IMR-90 (cell line): ENCODE measurements at regions not wholly inside any gene's neighbourhood (a gene's known extent, or its start where the extent isn't known, plus 50 kb on each side); places are given as distances from the start of the nearest gene placed in this dataset.

Experiments used
- ATAC-seq: fragments of 200-7000 bp; cut with Tn5 transposase; 2 replicates; pipeline ENCODE4 v1.9.1; 2020; ENCODE audit warnings: low read depth, mild to moderate bottlenecking, moderate library complexity
- BruUV-seq: library from RNA; stranded (reverse); fragments of 400-500 nt; replicated peaks from 2 replicates; lab custom pipeline; 2021; lab: Mats Ljungman, UMichigan
- CTCF ChIA-PET: fragments of 300-600 bp; formaldehyde crosslinking; extraction: SDS; loops from one replicate; lab custom pipeline; 2021; ENCODE audit warnings: antibody characterized with exemption; lab: Yijun Ruan, JAX
- POLR2A ChIA-PET: fragments of 300-600 bp; sonication (Branson Sonifier 250); formaldehyde crosslinking; loops from one replicate; lab custom pipeline; 2022; ENCODE audit warnings: antibody characterized with exemption; ENCODE audit not compliant: unreplicated experiment; lab: Charles Lee
- DNase-seq: peaks from one replicate; pipeline ENCODE4 v3.0.0; 2013
- H2AFZ ChIP-seq: replicated peaks from 2 replicates; pipeline ENCODE3; 2013; ENCODE audit warnings: low read length, mild to moderate bottlenecking; ENCODE audit not compliant: poor library complexity
- H2AK5ac ChIP-seq: 2 replicates; pipeline ENCODE4 v1.6.1; 2013; ENCODE audit warnings: low read depth, low read length, inconsistent platforms
- H2AK9ac ChIP-seq: replicated peaks from 2 replicates; pipeline ENCODE3; 2013; ENCODE audit warnings: mild to moderate bottlenecking, low read depth, low read length, moderate library complexity; ENCODE audit not compliant: poor library complexity
- H2BK120ac ChIP-seq: 2 replicates; pipeline ENCODE4 v1.6.1; 2013; ENCODE audit warnings: low read depth, low read length, inconsistent platforms
- H2BK15ac ChIP-seq: 3 replicates; pipeline ENCODE4 v1.6.1; 2013; ENCODE audit warnings: low read depth, low read length, inconsistent platforms
- H2BK20ac ChIP-seq: 2 replicates; pipeline ENCODE4 v1.6.1; 2013; ENCODE audit warnings: low read depth, mild to moderate bottlenecking, inconsistent platforms, low read length, moderate library complexity
- H2BK5ac ChIP-seq: 2 replicates; pipeline ENCODE4 v1.6.1; 2013; ENCODE audit warnings: mild to moderate bottlenecking, low read depth, low read length, inconsistent platforms; ENCODE audit not compliant: poor library complexity, severe bottlenecking
- H3K14ac ChIP-seq: replicated peaks from 2 replicates; pipeline ENCODE4 v1.6.1; 2013; ENCODE audit warnings: low read depth, low read length, inconsistent platforms
- H3K18ac ChIP-seq: 2 replicates; pipeline ENCODE4 v1.6.1; 2013; ENCODE audit warnings: low read depth, low read length, control low read depth
- H3K23ac ChIP-seq: 2 replicates; pipeline ENCODE4 v1.6.1; 2013; ENCODE audit warnings: low read depth, low read length, inconsistent platforms
- H3K27ac ChIP-seq: 2 replicates; pipeline ENCODE4 v1.5.1; 2013; ENCODE audit warnings: mild to moderate bottlenecking, control low read depth, low read length; ENCODE audit not compliant: insufficient read depth
- H3K27me3 ChIP-seq: 2 replicates; pipeline ENCODE4 v1.6.1; 2013; ENCODE audit warnings: low read length; ENCODE audit not compliant: control insufficient read depth, insufficient read depth
- H3K36me3 ChIP-seq: 2 replicates; pipeline ENCODE4 v1.6.1; 2013; ENCODE audit warnings: low read length, mixed read lengths; ENCODE audit not compliant: control insufficient read depth, insufficient read depth
- H3K4ac ChIP-seq: 2 replicates; pipeline ENCODE4 v1.6.1; 2013; ENCODE audit warnings: low read depth, low read length, inconsistent platforms
- H3K4me1 ChIP-seq: 2 replicates; pipeline ENCODE4 v1.6.1; 2013; ENCODE audit warnings: low read length, mixed read lengths; ENCODE audit not compliant: control insufficient read depth, insufficient read depth
- H3K4me2 ChIP-seq: 2 replicates; pipeline ENCODE4 v1.6.1; 2013; ENCODE audit warnings: low read depth, mild to moderate bottlenecking, control low read depth, low read length, moderate library complexity
- H3K4me3 ChIP-seq: 2 replicates; pipeline ENCODE4 v1.5.1; 2013; ENCODE audit warnings: low read depth, mild to moderate bottlenecking, control low read depth, low read length, moderate library complexity; ENCODE audit not compliant: insufficient read depth
- H3K56ac ChIP-seq: 2 replicates; pipeline ENCODE4 v1.6.1; 2013; ENCODE audit warnings: low read length, inconsistent platforms; ENCODE audit not compliant: insufficient read depth; ENCODE audit errors: extremely low read depth
- H3K79me1 ChIP-seq, 2 experiments: 2 replicates each; pipeline ENCODE4 v1.6.1; 2013; ENCODE audit warnings: low read length in 2 of 2, inconsistent platforms in 1 of 2, low read depth in 1 of 2
- H3K9ac ChIP-seq: 2 replicates; pipeline ENCODE4 v1.6.1; 2013; ENCODE audit warnings: low read depth, low read length, control low read depth
- H3K9me1 ChIP-seq: 2 replicates; pipeline ENCODE4 v1.6.1; 2013; ENCODE audit warnings: low read length, inconsistent platforms; ENCODE audit not compliant: insufficient read depth
- H3K9me3 ChIP-seq: 2 replicates; pipeline ENCODE4 v1.6.1; 2013; ENCODE audit warnings: low read length; ENCODE audit not compliant: control insufficient read depth, insufficient read depth
- H4K20me1 ChIP-seq: 2 replicates; pipeline ENCODE4 v1.6.1; 2013; ENCODE audit warnings: low read length, inconsistent platforms; ENCODE audit not compliant: insufficient read depth
- H4K5ac ChIP-seq: 2 replicates; pipeline ENCODE4 v1.6.1; 2013; ENCODE audit warnings: mild to moderate bottlenecking, low read depth, low read length, control low read depth
- H4K8ac ChIP-seq, 2 experiments: 2 replicates each; pipeline ENCODE4 v1.6.1; 2013; ENCODE audit warnings: low read depth in 2 of 2, low read length in 2 of 2, control low read depth in 1 of 2, inconsistent platforms in 1 of 2
- H4K91ac ChIP-seq: 2 replicates; pipeline ENCODE4 v1.6.1; 2013; ENCODE audit warnings: low read depth, low read length, inconsistent platforms; ENCODE audit not compliant: insufficient read depth
- CEBPB ChIP-seq: IDR thresholded peaks from 2 replicates; pipeline ENCODE4 v1.6.1; 2012; ENCODE audit warnings: low read depth, low read length, improper control_type of control experiment
- CTCF ChIP-seq: conservative IDR thresholded peaks from 2 replicates; pipeline ENCODE4 v1.5.1; 2012; ENCODE audit warnings: mild to moderate bottlenecking, low read depth, low read length, improper control_type of control experiment
- FOS ChIP-seq: fragments of 150-350 bp; IDR thresholded peaks from 2 replicates; pipeline ENCODE4 v1.6.1; 2016; ENCODE audit warnings: low read depth, low read length
- POLR2A ChIP-seq: IDR thresholded peaks from 2 replicates; pipeline ENCODE4 v1.6.1; 2012; ENCODE audit warnings: mild to moderate bottlenecking, low read depth, low read length
- RCOR1 ChIP-seq: IDR thresholded peaks from 2 replicates; pipeline ENCODE4 v1.6.1; 2012; ENCODE audit warnings: mild to moderate bottlenecking, low read length, improper control_type of control experiment; ENCODE audit not compliant: insufficient replicate concordance
- WGBS, 2 experiments: methylation state at CpG; one replicate each; pipeline versions ENCODE4 v1.1.5 to v1.1.7; 2013; ENCODE audit warnings: missing lambda C conversion rate in 2 of 2; ENCODE audit not compliant: insufficient read length in 1 of 2; ENCODE audit errors: extremely low coverage in 2 of 2; 5-methylcytosine and 5-hydroxymethylcytosine counted together
- dilution Hi-C: fragments of 300-500 bp; cut with HindIII; formaldehyde crosslinking; loops from one replicate; pipeline ENCODE4 v1.14.3; 2018; ENCODE audit warnings: low sequenced_read_pairs; ENCODE audit not compliant: unreplicated experiment
- in situ Hi-C: fragments of 300-500 bp; cut with MboI; formaldehyde crosslinking; loops from 3 replicates; pipeline ENCODE4 v1.14.3; 2019; ENCODE audit warnings: low sequenced_read_pairs, inconsistent platforms, mixed read lengths
- intact Hi-C: fragments of 100-400 bp; cut with micrococcal nuclease; formaldehyde crosslinking; loops from 2 replicates; pipeline ENCODE4 v1.10.0; 2022

DNA sequence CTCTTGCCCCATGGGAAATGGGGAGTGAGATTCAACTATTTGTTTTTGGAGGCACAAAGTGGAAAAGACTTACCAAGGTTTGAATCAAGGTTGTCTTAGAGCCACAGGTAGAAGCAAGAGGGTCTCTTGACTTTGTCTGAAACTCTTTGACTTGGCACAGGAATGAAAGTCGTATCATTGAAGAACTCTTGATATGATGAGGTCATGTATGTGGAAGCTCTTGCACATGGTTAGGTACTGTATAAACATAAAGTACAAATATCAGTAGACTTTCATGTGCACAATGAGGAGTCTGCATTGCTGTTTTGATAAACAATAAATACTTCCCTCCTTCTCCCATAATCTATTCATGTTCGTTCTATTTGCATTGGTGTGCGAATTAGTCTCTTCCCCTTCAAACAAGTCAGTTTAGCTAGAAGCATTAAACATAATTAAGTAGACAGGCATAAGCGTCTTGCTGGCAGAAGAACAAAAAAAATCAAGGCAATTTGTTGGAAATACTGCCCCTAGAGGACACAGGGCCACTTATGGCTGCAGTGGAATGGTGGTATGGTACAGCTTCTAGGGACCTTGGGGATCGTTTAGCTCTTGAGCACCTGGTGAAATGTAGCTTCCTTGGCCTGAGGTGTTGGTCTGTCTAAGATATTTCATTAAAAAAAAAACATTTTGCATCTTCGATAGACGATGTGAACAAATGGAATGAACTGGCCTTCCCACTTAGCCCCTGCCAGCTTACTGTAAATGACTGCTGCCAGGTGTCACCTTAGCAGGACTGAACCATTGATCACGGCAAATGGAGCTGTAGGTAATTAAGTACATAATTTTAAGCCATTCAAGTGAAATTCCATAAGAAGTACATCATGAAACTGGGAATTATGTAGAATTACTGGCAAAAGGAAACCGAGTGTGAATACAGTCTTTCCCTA lies 218.0 kb upstream of the GALNT2 start:
- Histone ChIP-seq H3K9me1 (no peaks in the 10 kb centered on the region), H4K20me1 (no peaks in the 10 kb centered on the region), H3K4me3 (no peak overlapping the region), H2BK5ac (no peak overlapping the region), H4K8ac (no peak overlapping the region), H3K27me3 (no peaks in the 10 kb centered on the region; the same call in 1 of the 2 replicates), H4K5ac (no peak overlapping the region), H2AK9ac (no peak overlapping the region), H3K9ac (no peak overlapping the region), H3K23ac (no peak overlapping the region), H3K79me1 (no peaks in the 10 kb centered on the region), H3K27ac (no peak overlapping the region), H2BK20ac (no peak overlapping the region), H3K18ac (no peak overlapping the region), H3K4me1 (no peaks in the 10 kb centered on the region), H2AFZ (no peak overlapping the region), H3K4me2 (no peak overlapping the region), H3K9me3 (no peaks in the 10 kb centered on the region), H4K91ac (no peak overlapping the region), H2BK120ac (no peak overlapping the region), H2AK5ac (no peak overlapping the region), H2BK15ac (no peak overlapping the region), H3K4ac (no peak overlapping the region), H3K14ac (no peak overlapping the region), H3K56ac (no peak overlapping the region), H3K36me3 (no peaks in the 10 kb centered on the region)
- POLR2A ChIA-PET = no interaction called here
- ATAC-seq (no peak), DNase-seq (peak; percentile 26)
- dilution Hi-C loops (no loop called here), intact Hi-C loops (no loop called here), in situ Hi-C loops (no loop called here)
- WGBS, 2 experiments = no CpG with 5 or more reads among the region's 9 CpGs
- no TSS peak for BruUV-seq
- TF ChIP-seq POLR2A (no peak), CTCF (peak; percentile 46), RCOR1 (no peak), CEBPB (no peak), FOS (no peak)
- CTCF ChIA-PET = interaction anchor here (0.6 to 0.9 kb wide), 3 partner anchors 66 to 1796 kb away, joined by 3 read pairs; no protein-coding TSS in a partner anchor
